ENCODE measurements at regions not wholly inside any gene's neighbourhood (a gene's known extent, or its start where the extent isn't known, plus 50 kb on each side); places are given as distances from the start of the nearest gene placed in this dataset.

- no peak for TF ChIP-seq CTCF (conservative IDR thresholded peaks at IDR 0.05 in 1 of 2, IDR thresholded peaks at IDR 0.05 in 1 of 2; ENCODE audit: low read depth in 1 of 2, low read length in 2 of 2)
- TF ChIP-seq EZH2 (IDR thresholded peaks at IDR 0.05; ENCODE audit: low read length, missing control alignments) = no peak
Observed at GRCh38 chr9:113658545-113658895, 195.0 kb downstream of the RGS3 start.

Data from fibroblast of lung (primary cell).